Activated T-cell treated with anti-CD3 and anti-CD28 coated beads, Interleukin-2, amount 50 U/mL, for 72 hours (primary cell): ENCODE measurements at regions not wholly inside any gene's neighbourhood (a gene's known extent, or its start where the extent isn't known, plus 50 kb on each side); places are given as distances from the start of the nearest gene placed in this dataset.

Source experiments
- ATAC-seq, 2 donors: fragments of 150-1000 bp; cut with Tn5 transposase; replicated peaks in 1 of 2; 2 replicates each; pipeline ENCODE4 v1.10.0; 2021; ENCODE audit warnings: moderate library complexity in 2 of 2, mild to moderate bottlenecking in 1 of 2
- DNase-seq, 2 donors: peaks; one replicate each; pipeline ENCODE4 v3.0.0; 2021 to 2022; ENCODE audit warnings: mixed read lengths in 1 of 2
- H3K27ac Mint-ChIP-seq: one replicate; pipeline ENCODE4 v1.8.0; 2022; ENCODE audit warnings: mild to moderate bottlenecking, moderate library complexity, mixed read lengths
- H3K27me3 Mint-ChIP-seq: one replicate; pipeline ENCODE4 v1.8.0; 2022; ENCODE audit warnings: low read depth, mixed read lengths
- H3K36me3 Mint-ChIP-seq, 2 donors: one replicate each; pipeline ENCODE4 v1.8.0; 2022; ENCODE audit warnings: mixed read lengths in 2 of 2, mild to moderate bottlenecking in 1 of 2; ENCODE audit not compliant: insufficient read depth in 2 of 2
- H3K4me1 Mint-ChIP-seq: one replicate; pipeline ENCODE4 v1.8.0; 2022; ENCODE audit warnings: low read depth, mixed read lengths
- H3K4me3 Mint-ChIP-seq, 2 donors: one replicate each; pipeline ENCODE4 v1.8.0; 2022; ENCODE audit warnings: mild to moderate bottlenecking in 2 of 2, mixed read lengths in 2 of 2, moderate library complexity in 2 of 2
- H3K9me3 Mint-ChIP-seq, 2 donors: one replicate each; pipeline ENCODE4 v1.8.0; 2022; ENCODE audit warnings: mixed read lengths in 2 of 2

DNA sequence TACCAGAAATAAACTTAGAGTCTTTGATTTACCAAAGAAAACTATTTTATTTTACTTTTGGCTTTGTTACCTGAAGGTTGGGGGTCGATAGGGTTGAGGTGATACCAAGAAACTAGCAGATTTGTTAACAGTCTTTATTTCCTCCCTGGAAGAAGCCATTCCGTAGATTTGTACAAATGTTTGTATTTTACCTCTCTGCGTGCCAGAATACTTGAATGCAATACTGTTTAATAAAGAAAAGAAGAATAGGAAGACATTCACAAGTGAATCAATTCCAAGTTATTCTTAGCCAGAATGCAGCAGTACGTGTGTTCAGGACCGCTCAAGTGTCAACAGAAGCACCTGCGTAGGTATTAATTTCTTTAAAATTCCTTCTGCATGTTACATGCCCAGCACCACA is 260.3 kb upstream of the TENM3 start:
- Mint-ChIP-seq H3K27ac (no peak overlapping the region), H3K36me3 (no peaks in the 10 kb centered on the region), H3K4me3 (no peak overlapping the region), H3K4me1 (no peaks in the 10 kb centered on the region), H3K9me3 (peaks cover under 1 to 9% of the 10 kb centered on the region in 2 donors), H3K27me3 (no peaks in the 10 kb centered on the region)
- DNase-seq (no peak), ATAC-seq (no peak)

DNA sequence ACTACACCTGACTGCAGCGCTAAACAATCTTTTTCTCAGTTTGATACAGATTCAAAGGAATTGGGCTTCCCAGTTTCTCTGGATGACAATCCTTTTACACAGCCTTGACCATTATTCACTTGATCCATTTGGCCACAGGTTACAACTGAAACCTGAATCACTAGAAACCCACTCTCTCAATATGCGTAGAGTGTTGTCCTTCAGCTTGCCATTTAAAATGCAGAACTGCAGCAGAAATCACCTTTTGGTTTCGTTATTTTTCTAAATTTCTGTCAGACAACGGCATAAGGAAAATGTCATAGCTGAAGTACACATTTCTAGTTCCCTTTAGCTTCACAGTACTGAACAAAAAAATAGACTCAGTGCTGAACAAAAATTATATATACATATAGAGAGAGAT is 255.8 kb upstream of the TENM3 start:
- ATAC-seq: no peak
- no peak overlapping the region for H3K4me3 Mint-ChIP-seq
- H3K9me3 Mint-ChIP-seq: peaks cover 1 to 8% of the 10 kb centered on the region in 2 donors
- DNase-seq: no peak
- H3K36me3 Mint-ChIP-seq: no peaks in the 10 kb centered on the region
- H3K4me1 Mint-ChIP-seq: no peaks in the 10 kb centered on the region
- no peaks in the 10 kb centered on the region for H3K27me3 Mint-ChIP-seq
- no peak overlapping the region for H3K27ac Mint-ChIP-seq

DNA sequence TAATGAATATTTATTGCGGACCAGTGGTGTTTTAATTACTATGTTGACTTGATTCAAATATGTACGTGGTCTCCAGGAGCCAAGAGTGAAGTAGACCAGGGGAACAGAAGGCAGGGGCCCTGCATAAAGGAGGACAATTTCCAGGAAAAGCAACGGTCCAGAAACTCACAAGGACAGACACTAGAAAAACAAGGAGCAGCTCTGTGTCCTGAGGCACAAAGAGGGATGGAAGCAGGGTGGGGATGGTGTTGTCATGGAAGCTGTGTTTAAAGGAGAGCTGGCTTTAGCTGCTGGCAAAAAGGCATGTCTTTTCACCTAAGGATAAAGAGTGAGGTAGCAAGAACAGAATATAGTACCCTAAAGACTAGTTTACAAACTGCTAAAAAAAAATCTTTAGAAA is 254.1 kb upstream of the TENM3 start:
- Mint-ChIP-seq H3K9me3 (peaks cover 1 to 8% of the 10 kb centered on the region in 2 donors), H3K36me3 (no peaks in the 10 kb centered on the region), H3K4me3 (no peak overlapping the region), H3K27ac (no peak overlapping the region), H3K4me1 (no peaks in the 10 kb centered on the region), H3K27me3 (no peaks in the 10 kb centered on the region)
- no peak for ATAC-seq
- no peak for DNase-seq

DNA sequence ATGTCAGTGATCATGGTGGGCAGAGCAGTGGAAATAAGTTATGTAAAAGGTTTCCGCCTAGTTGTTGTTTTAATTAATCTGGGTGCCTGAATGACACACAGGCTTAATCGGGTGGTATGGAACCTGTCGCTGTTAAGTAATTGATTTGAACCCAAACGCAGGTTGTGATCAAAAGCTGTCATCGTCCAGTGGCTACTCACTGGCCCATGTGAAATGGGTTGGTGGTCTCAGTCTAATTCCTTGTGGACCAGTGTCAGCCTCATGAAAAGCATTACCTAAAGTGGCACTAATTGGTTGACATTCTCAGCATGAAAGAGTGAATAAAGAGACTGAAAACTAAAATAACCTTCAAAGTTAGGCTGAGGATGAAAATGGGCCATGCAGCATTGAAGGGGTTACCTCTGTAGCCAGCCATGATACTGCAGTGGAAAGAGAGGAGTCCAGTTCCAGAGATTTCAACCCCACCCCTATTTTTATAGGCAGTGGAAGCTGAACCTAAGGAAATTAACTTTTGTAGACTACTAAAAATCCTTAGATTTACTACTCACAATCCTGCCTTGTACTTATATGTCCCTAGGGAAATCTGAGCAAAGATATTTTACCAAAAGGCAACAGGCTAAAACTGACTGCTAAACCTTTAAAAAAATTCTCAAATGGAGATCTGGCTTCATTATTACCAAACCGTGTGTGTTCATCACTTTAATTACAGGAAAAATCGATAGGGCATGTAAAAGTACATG is 251.7 kb upstream of the TENM3 start:
- no peak for ATAC-seq
- no peaks in the 10 kb centered on the region for H3K4me1 Mint-ChIP-seq

GRCh38 chr4:181998398-181999295 is 244.6 kb upstream of the TENM3 start:
- H3K27me3 Mint-ChIP-seq: no peaks in the 10 kb centered on the region
- H3K36me3 Mint-ChIP-seq: no peaks in the 10 kb centered on the region
- no peak overlapping the region for H3K4me3 Mint-ChIP-seq
- no peak for DNase-seq
- H3K27ac Mint-ChIP-seq: no peak overlapping the region
- H3K9me3 Mint-ChIP-seq: peaks cover 2 to 9% of the 10 kb centered on the region in 2 donors
- ATAC-seq: no peak
- no peaks in the 10 kb centered on the region for H3K4me1 Mint-ChIP-seq

More for the DNA sequence above, 251.7 kb upstream of the TENM3 start:
- no peaks in the 10 kb centered on the region for H3K36me3 Mint-ChIP-seq
- H3K4me3 Mint-ChIP-seq: no peak overlapping the region
- peaks cover under 1 to 5% of the 10 kb centered on the region in 2 donors for H3K9me3 Mint-ChIP-seq
- H3K27ac Mint-ChIP-seq: no peak overlapping the region
- no peak for DNase-seq
- no peaks in the 10 kb centered on the region for H3K27me3 Mint-ChIP-seq

- Mint-ChIP-seq H3K27ac (no peak overlapping the region), H3K4me1 (no peaks in the 10 kb centered on the region), H3K4me3 (no peak overlapping the region), H3K36me3 (no peaks in the 10 kb centered on the region), H3K27me3 (no peaks in the 10 kb centered on the region), H3K9me3 (peaks cover 2 to 9% of the 10 kb centered on the region in 2 donors)
- ATAC-seq: no peak
- no peak for DNase-seq
Measured at GRCh38 chr4:182000077-182000476, 243.1 kb upstream of the TENM3 start.

DNA sequence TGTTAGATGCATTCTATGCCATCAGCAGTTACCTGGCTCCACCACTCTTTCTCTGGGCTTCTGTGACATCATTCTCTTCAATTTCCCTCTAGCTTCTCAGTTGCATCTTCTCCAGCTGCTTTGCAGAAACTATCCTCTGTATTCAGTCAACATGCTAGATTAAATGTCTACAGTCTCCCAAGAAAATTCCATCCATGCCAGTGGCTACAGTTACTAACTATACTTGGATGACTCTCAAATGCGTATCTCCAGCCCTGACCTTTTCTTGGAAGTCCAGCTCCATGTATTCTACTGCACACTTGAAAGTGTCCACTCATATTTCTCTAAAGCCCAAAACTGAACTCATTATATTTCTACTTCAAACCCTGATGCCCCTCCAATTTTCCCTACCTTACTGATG is 232.3 kb upstream of the TENM3 start:
- H3K36me3 Mint-ChIP-seq: no peaks in the 10 kb centered on the region
- no peaks in the 10 kb centered on the region for H3K27me3 Mint-ChIP-seq
- no peaks in the 10 kb centered on the region for H3K4me1 Mint-ChIP-seq
- no peak overlapping the region for H3K27ac Mint-ChIP-seq
- DNase-seq (no peak), ATAC-seq (no peak)
- no peak overlapping the region for H3K4me3 Mint-ChIP-seq
- H3K9me3 Mint-ChIP-seq: peaks cover 6 to 11% of the 10 kb centered on the region in 2 donors

GRCh38 chr4:182014164-182014563 is 229.0 kb upstream of the TENM3 start:
- no peaks in the 10 kb centered on the region for H3K27me3 Mint-ChIP-seq
- no peak overlapping the region for H3K27ac Mint-ChIP-seq
- H3K4me3 Mint-ChIP-seq: no peak overlapping the region
- H3K4me1 Mint-ChIP-seq: peaks cover 2% of the 10 kb centered on the region
- ATAC-seq: no peak
- H3K36me3 Mint-ChIP-seq: no peaks in the 10 kb centered on the region
- peaks cover 1 to 6% of the 10 kb centered on the region in 2 donors for H3K9me3 Mint-ChIP-seq
- DNase-seq: no peak

- Mint-ChIP-seq H3K27me3 (no peaks in the 10 kb centered on the region), H3K9me3 (peaks cover 1 to 7% of the 10 kb centered on the region in 2 donors), H3K4me1 (peaks cover 5% of the 10 kb centered on the region), H3K36me3 (no peaks in the 10 kb centered on the region), H3K27ac (no peak overlapping the region), H3K4me3 (no peak overlapping the region)
- ATAC-seq (no peak), DNase-seq (no peak)
Measured at GRCh38 chr4:182015014-182015413, 228.2 kb upstream of the TENM3 start.

DNA sequence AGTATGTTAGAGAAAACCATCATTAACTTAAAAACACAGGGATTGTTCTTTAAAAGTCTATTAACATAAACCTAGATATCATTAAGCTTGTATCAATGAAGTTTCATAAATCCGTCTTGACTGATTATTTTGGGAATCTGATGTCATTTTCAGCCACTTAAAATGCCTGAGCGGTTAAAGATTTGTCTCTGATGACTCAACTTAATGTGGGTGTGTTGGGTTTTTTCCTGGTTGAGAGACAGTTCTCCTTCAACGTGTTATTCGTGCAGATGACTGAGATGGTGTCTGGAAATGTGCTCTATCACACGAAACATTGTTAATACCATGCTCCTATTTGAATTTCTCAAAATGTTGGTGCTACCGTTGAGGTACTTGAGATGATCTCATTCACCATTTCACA is 227.3 kb upstream of the TENM3 start:
- no peaks in the 10 kb centered on the region for H3K27me3 Mint-ChIP-seq
- ATAC-seq (no peak), DNase-seq (no peak)
- H3K4me1 Mint-ChIP-seq: peaks cover 5% of the 10 kb centered on the region
- peaks cover 1 to 9% of the 10 kb centered on the region in 2 donors for H3K9me3 Mint-ChIP-seq
- no peaks in the 10 kb centered on the region for H3K36me3 Mint-ChIP-seq
- H3K27ac Mint-ChIP-seq: no peak overlapping the region
- no peak overlapping the region for H3K4me3 Mint-ChIP-seq

- no peaks in the 10 kb centered on the region for H3K36me3 Mint-ChIP-seq
- no peak overlapping the region for H3K27ac Mint-ChIP-seq
Measured at GRCh38 chr4:182017038-182017437, 226.2 kb upstream of the TENM3 start.

GRCh38 chr4:182018691-182019090 is 224.5 kb upstream of the TENM3 start:
- Mint-ChIP-seq H3K9me3 (peaks cover 5 to 7% of the 10 kb centered on the region in 2 donors), H3K4me1 (peaks cover 5% of the 10 kb centered on the region), H3K27ac (no peak overlapping the region), H3K27me3 (no peaks in the 10 kb centered on the region), H3K36me3 (no peaks in the 10 kb centered on the region), H3K4me3 (no peak overlapping the region)
- no peak for DNase-seq
- no peak for ATAC-seq

More at GRCh38 chr4:182017038-182017437, 226.2 kb upstream of the TENM3 start:
- Mint-ChIP-seq H3K27me3 (no peaks in the 10 kb centered on the region), H3K4me3 (no peak overlapping the region), H3K4me1 (peaks cover 5% of the 10 kb centered on the region), H3K9me3 (peaks cover 5 to 7% of the 10 kb centered on the region in 2 donors)
- ATAC-seq: no peak
- DNase-seq: no peak

- peak; percentile 32 to 53 for ATAC-seq
- DNase-seq: peak in 1 of 2 donors; percentile 1
- Mint-ChIP-seq H3K27me3 (no peaks in the 10 kb centered on the region), H3K27ac (peak overlapping the region; percentile 72), H3K36me3 (no peaks in the 10 kb centered on the region), H3K4me3 (no peak overlapping the region), H3K4me1 (peaks cover 5% of the 10 kb centered on the region), H3K9me3 (peaks cover 5 to 8% of the 10 kb centered on the region in 2 donors)
Measured at GRCh38 chr4:182019148-182019652, 224.0 kb upstream of the TENM3 start.
